ENCODE measurements at regions not wholly inside any gene's neighbourhood (a gene's known extent, or its start where the extent isn't known, plus 50 kb on each side); places are given as distances from the start of the nearest gene placed in this dataset.

GRCh38 chr12:115882936-115883335 is 394.6 kb downstream of the MED13L start:
- no peak for ATAC-seq
- TF ChIP-seq ISL1 (CRISPR knock-in tag; IDR thresholded peaks at IDR 0.05): no peak
- no peak for TF ChIP-seq ESRRG (CRISPR knock-in tag; IDR thresholded peaks at IDR 0.05)
- TF ChIP-seq RARB (CRISPR knock-in tag; IDR thresholded peaks at IDR 0.05): no peak
- no peak for TF ChIP-seq GLIS3 (CRISPR knock-in tag; IDR thresholded peaks at IDR 0.05)
- TF ChIP-seq ZFP3 (CRISPR knock-in tag; IDR thresholded peaks at IDR 0.05): no peak
- TF ChIP-seq OSR1 (CRISPR knock-in tag; IDR thresholded peaks at IDR 0.05): no peak
- no peak for TF ChIP-seq TCF4 (CRISPR knock-in tag; IDR thresholded peaks at IDR 0.05; ENCODE audit: borderline replicate concordance)
- TF ChIP-seq ZC3H10 (CRISPR knock-in tag; IDR thresholded peaks at IDR 0.05): no peak

GRCh38 chr12:115880238-115880637 is 397.3 kb downstream of the MED13L start:
- ATAC-seq: no peak

GRCh38 chr12:115879354-115879753 is 398.1 kb downstream of the MED13L start:
- TF ChIP-seq ZNF565 (CRISPR knock-in tag; conservative IDR thresholded peaks at IDR 0.05; ENCODE audit: low read depth) (no peak), CSRNP3 (CRISPR knock-in tag; IDR thresholded peaks at IDR 0.05) (no peak), ZNF70 (CRISPR knock-in tag; IDR thresholded peaks at IDR 0.05) (no peak), TOX (CRISPR knock-in tag; IDR thresholded peaks at IDR 0.05; ENCODE audit: borderline replicate concordance) (no peak), BACH2 (CRISPR knock-in tag; IDR thresholded peaks at IDR 0.05; ENCODE audit: borderline replicate concordance) (no peak), ZNF8 (CRISPR knock-in tag; IDR thresholded peaks at IDR 0.05) (no peak), RARB (CRISPR knock-in tag; IDR thresholded peaks at IDR 0.05) (no peak), OSR1 (CRISPR knock-in tag; IDR thresholded peaks at IDR 0.05) (no peak), GLIS3 (CRISPR knock-in tag; IDR thresholded peaks at IDR 0.05) (no peak)
- no peak for ATAC-seq

More at GRCh38 chr12:115880238-115880637, 397.3 kb downstream of the MED13L start:
- TF ChIP-seq RARB (CRISPR knock-in tag; IDR thresholded peaks at IDR 0.05): no peak
- TF ChIP-seq POU6F1 (CRISPR knock-in tag; IDR thresholded peaks at IDR 0.05; ENCODE audit: borderline replicate concordance, low read depth): no peak
- TF ChIP-seq GLIS3 (CRISPR knock-in tag; IDR thresholded peaks at IDR 0.05): no peak
- TF ChIP-seq OSR1 (CRISPR knock-in tag; IDR thresholded peaks at IDR 0.05): no peak

- no peak for TF ChIP-seq ZFP3 (CRISPR knock-in tag; IDR thresholded peaks at IDR 0.05)
- no peak for TF ChIP-seq PATZ1 (CRISPR knock-in tag; IDR thresholded peaks at IDR 0.05; ENCODE audit: borderline replicate concordance)
- no peak for TF ChIP-seq ZNF8 (CRISPR knock-in tag; IDR thresholded peaks at IDR 0.05)
- TF ChIP-seq BACH2 (CRISPR knock-in tag; IDR thresholded peaks at IDR 0.05; ENCODE audit: borderline replicate concordance): no peak
- TF ChIP-seq POU6F1 (CRISPR knock-in tag; IDR thresholded peaks at IDR 0.05; ENCODE audit: borderline replicate concordance, low read depth): no peak
- TF ChIP-seq ZNF565 (CRISPR knock-in tag; conservative IDR thresholded peaks at IDR 0.05; ENCODE audit: low read depth): no peak
- TF ChIP-seq ZNF70 (CRISPR knock-in tag; IDR thresholded peaks at IDR 0.05): no peak
- no peak for TF ChIP-seq ISL1 (CRISPR knock-in tag; IDR thresholded peaks at IDR 0.05)
- no peak for TF ChIP-seq CSRNP3 (CRISPR knock-in tag; IDR thresholded peaks at IDR 0.05)
- TF ChIP-seq TOX (CRISPR knock-in tag; IDR thresholded peaks at IDR 0.05; ENCODE audit: borderline replicate concordance): no peak
- TF ChIP-seq TCF4 (CRISPR knock-in tag; IDR thresholded peaks at IDR 0.05; ENCODE audit: borderline replicate concordance): no peak
- TF ChIP-seq PPARA (CRISPR knock-in tag; IDR thresholded peaks at IDR 0.05; ENCODE audit: borderline replicate concordance): no peak
- no peak for TF ChIP-seq CREB5 (CRISPR knock-in tag; IDR thresholded peaks at IDR 0.05; ENCODE audit: low read depth)
- no peak for TF ChIP-seq ZC3H10 (CRISPR knock-in tag; IDR thresholded peaks at IDR 0.05)
- no peak for TF ChIP-seq ESRRG (CRISPR knock-in tag; IDR thresholded peaks at IDR 0.05)
- no peak for TF ChIP-seq ZFP30 (CRISPR knock-in tag; IDR thresholded peaks at IDR 0.05)
- TF ChIP-seq ARNTL (CRISPR knock-in tag; IDR thresholded peaks at IDR 0.05; ENCODE audit: borderline replicate concordance, low read depth): no peak
- no peak for TF ChIP-seq CSDC2 (CRISPR knock-in tag; IDR thresholded peaks at IDR 0.05)
- TF ChIP-seq OSR1 (CRISPR knock-in tag; IDR thresholded peaks at IDR 0.05): no peak
- ATAC-seq: no peak
Measured at GRCh38 chr12:115873451-115874082, 403.9 kb downstream of the MED13L start.
